K562 (cell line): ENCODE measurements at regions not wholly inside any gene's neighbourhood (a gene's known extent, or its start where the extent isn't known, plus 50 kb on each side); places are given as distances from the start of the nearest gene placed in this dataset.

Experiments used
- ATAC-seq: fragments of 200-7000 bp; cut with Tn5 transposase; 3 replicates; pipeline ENCODE4 v1.9.1; 2020; ENCODE audit warnings: moderate library complexity
- BruUV-seq: library from RNA; stranded (reverse); fragments of 400-500 nt; replicated peaks from 2 replicates; lab custom pipeline; 2021; lab: Mats Ljungman, UMichigan
- CTCF ChIA-PET: fragments of 300-600 bp; formaldehyde crosslinking; extraction: SDS; loops from one replicate; lab custom pipeline; 2021; ENCODE audit warnings: low intra/inter-chr PET ratio; lab: Yijun Ruan, JAX
- POLR2A ChIA-PET: fragments of 300-600, 350-650 bp; sonication (Branson Sonifier 250); formaldehyde crosslinking; extraction: SDS; loops from one replicate; lab custom pipeline; 2021; ENCODE audit warnings: antibody characterized with exemption, inconsistent platforms; lab: Yijun Ruan, JAX
- DNase-seq, 4 experiments: peaks; one replicate each; pipeline versions ENCODE4 v3.0.0 to v3.0.0-alpha.2; 2011 to 2018; ENCODE audit warnings: low spot score in 3 of 4, mixed read lengths in 3 of 4; ENCODE audit errors: extremely low read depth in 1 of 4
- FAIRE-seq: peaks from 2 replicates; lab custom pipeline; 2011; peaks lifted over from hg19 to GRCh38; lab: Jason Lieb, UNC
- H2AFZ ChIP-seq: 2 replicates; pipeline ENCODE4 v1.6.0; 2011; ENCODE audit warnings: low read depth, low read length, control low read depth, inconsistent platforms
- H3K27ac ChIP-seq: fragments of 200-600 bp; 3 replicates; pipeline ENCODE4 v1.8.0; 2011; ENCODE audit warnings: low read depth, mild to moderate bottlenecking, control low read depth, inconsistent platforms, low read length, moderate library complexity, mixed read lengths; ENCODE audit errors: extremely low read depth
- H3K27me3 ChIP-seq, 2 experiments: fragments of 300-600 bp in 1 of 2; 2 replicates in 1 of 2; 3 replicates in 1 of 2; pipeline versions ENCODE4 v1.6.0 to v1.8.0; 2011; ENCODE audit warnings: inconsistent platforms in 2 of 2, low read length in 2 of 2, mild to moderate bottlenecking in 1 of 2, mixed read lengths in 1 of 2, moderate library complexity in 1 of 2; ENCODE audit not compliant: control insufficient read depth in 2 of 2, insufficient read depth in 2 of 2
- H3K36me3 ChIP-seq: fragments of 300-600 bp; 3 replicates; pipeline ENCODE4 v1.8.0; 2011; ENCODE audit warnings: mild to moderate bottlenecking, low read length, inconsistent platforms; ENCODE audit not compliant: control insufficient read depth, insufficient read depth
- H3K4me1 ChIP-seq, 2 experiments: fragments of 200-600 bp in 1 of 2; replicated peaks in 1 of 2; 2 replicates in 1 of 2; 3 replicates in 1 of 2; pipeline versions ENCODE4 v1.5.1 to v1.8.0; 2011; ENCODE audit warnings: inconsistent platforms in 2 of 2, low read length in 2 of 2, mild to moderate bottlenecking in 1 of 2, mixed read lengths in 1 of 2, moderate library complexity in 1 of 2; ENCODE audit not compliant: control insufficient read depth in 2 of 2, insufficient read depth in 2 of 2
- H3K4me2 ChIP-seq: 2 replicates; pipeline ENCODE4 v1.6.1; 2011; ENCODE audit warnings: low read length, control low read depth, inconsistent platforms, mixed read lengths; ENCODE audit not compliant: insufficient read depth
- H3K4me3 ChIP-seq: fragments of 200-600 bp; sonication (generic), shearing (Covaris generic); 2 replicates; pipeline ENCODE4 v1.5.1; 2016; ENCODE audit warnings: control low read depth, inconsistent platforms
- H3K79me2 ChIP-seq: fragments of 200-600 bp; 3 replicates; pipeline ENCODE4 v1.8.0; 2011; ENCODE audit warnings: low read length, inconsistent platforms; ENCODE audit not compliant: control insufficient read depth, insufficient read depth
- H3K9ac ChIP-seq, 2 experiments: 2 replicates each; pipeline versions ENCODE4 v1.6.0 to v1.6.1; 2011; ENCODE audit warnings: low read depth in 2 of 2, low read length in 2 of 2, control low read depth in 1 of 2, inconsistent platforms in 1 of 2, mild to moderate bottlenecking in 1 of 2, mixed read lengths in 1 of 2; ENCODE audit not compliant: insufficient read depth in 1 of 2
- H3K9me1 ChIP-seq: one replicate; pipeline ENCODE4 v1.6.0; 2011; ENCODE audit warnings: inconsistent platforms, mild to moderate bottlenecking, low read length, moderate library complexity; ENCODE audit not compliant: control insufficient read depth, insufficient read depth
- H3K9me3 ChIP-seq: replicated peaks from 2 replicates; pipeline ENCODE4 v1.5.1; 2011; ENCODE audit warnings: low read depth, low read length, inconsistent platforms; ENCODE audit not compliant: control insufficient read depth, insufficient read depth
- H4K20me1 ChIP-seq: replicated peaks from 2 replicates; pipeline ENCODE4 v1.6.1; 2011; ENCODE audit warnings: low read length, inconsistent platforms, mixed read lengths; ENCODE audit not compliant: control insufficient read depth, insufficient read depth
- BRD4 ChIP-seq: fragments of 200-600 bp; sonication (generic); IDR thresholded peaks from 2 replicates; pipeline ENCODE4 v1.6.1; 2017; ENCODE audit warnings: inconsistent platforms
- CHD1 ChIP-seq: fragments of 200-600 bp; sonication (generic); IDR thresholded peaks from one replicate; pipeline ENCODE4 v1.6.1; 2012; ENCODE audit warnings: mild to moderate bottlenecking, moderate library complexity, low read length, inconsistent platforms
- CTCFL ChIP-seq: IDR thresholded peaks from 2 replicates; pipeline ENCODE4 v1.6.1; 2011; ENCODE audit warnings: borderline replicate concordance, low read depth, mild to moderate bottlenecking, moderate library complexity, low read length; ENCODE audit not compliant: insufficient read depth, poor library complexity, severe bottlenecking
- ETV1 ChIP-seq: fragments of 450-650 bp; conservative IDR thresholded peaks from 2 replicates; pipeline ENCODE4 v1.6.1; 2016; ENCODE audit warnings: missing genetic modification characterization, control low read depth, low read depth, missing compliant biosample characterization
- EZH2 ChIP-seq: IDR thresholded peaks from 2 replicates; pipeline ENCODE4 v1.6.1; 2012; ENCODE audit warnings: low read depth, mild to moderate bottlenecking, inconsistent platforms, low read length, borderline replicate concordance
- JUNB ChIP-seq: fragments of 450-650 bp; formaldehyde crosslinking; conservative IDR thresholded peaks from 2 replicates; pipeline ENCODE4 v1.4.0; 2020; ENCODE audit warnings: mild to moderate bottlenecking
- KAT8 ChIP-seq: fragments of 450-650 bp; IDR thresholded peaks from 2 replicates; pipeline ENCODE4 v1.6.1; 2016; ENCODE audit warnings: low read depth, mild to moderate bottlenecking
- KLF1 ChIP-seq: fragments of 450-650 bp; IDR thresholded peaks from 2 replicates; pipeline ENCODE4 v1.6.1; 2016; ENCODE audit warnings: missing genetic modification characterization, missing compliant biosample characterization
- SMAD3 ChIP-seq: fragments of 450-650 bp; formaldehyde crosslinking; conservative IDR thresholded peaks from 2 replicates; pipeline ENCODE4 v1.4.0; 2020; ENCODE audit warnings: mild to moderate bottlenecking
- YBX1 ChIP-seq: fragments of 450-650 bp; IDR thresholded peaks from 2 replicates; pipeline ENCODE4 v1.7.1; 2016; ENCODE audit warnings: mild to moderate bottlenecking
- ZBED1 ChIP-seq: IDR thresholded peaks from 2 replicates; pipeline ENCODE4 v1.6.1; 2014
- ZFPM2 ChIP-seq: fragments of 250-450 bp; sonication (Bioruptor Pico); IDR thresholded peaks from 2 replicates; pipeline ENCODE4 v1.5.1; 2022; ENCODE audit warnings: mild to moderate bottlenecking
- ZNF347 ChIP-seq: fragments of 450-650 bp; formaldehyde crosslinking; IDR thresholded peaks from 2 replicates; pipeline ENCODE4 v1.4.0; 2020; ENCODE audit warnings: low read depth, mild to moderate bottlenecking, moderate library complexity
- WGBS: fragments of 100-300 bp; shearing (Covaris generic); methylation state at CpG from one replicate; pipeline ENCODE4 v1.1.6; 2016; ENCODE audit warnings: low coverage, mixed read lengths; ENCODE audit not compliant: insufficient coverage; ENCODE audit errors: missing lambda C conversion rate; 5-methylcytosine and 5-hydroxymethylcytosine counted together
- in situ Hi-C: fragments of 300-500 bp; cut with MboI; formaldehyde crosslinking; loops from 4 replicates; pipeline ENCODE4 v1.15.0; 2018; ENCODE audit warnings: inconsistent platforms, mixed read lengths
- intact Hi-C: fragments of 100-400 bp; cut with micrococcal nuclease; formaldehyde crosslinking; loops from 2 replicates; pipeline ENCODE4 v1.14.2; 2022

- TF ChIP-seq CTCFL: no peak
These were observed 67.5 kb upstream of the MPPED2 start (continued) for GRCh38 chr11:30653606-30654005.

GRCh38 chr11:30652801-30653200, 66.6 kb upstream of the MPPED2 start:
- Histone ChIP-seq H3K79me2 (no peaks in the 10 kb centered on the region), H3K27ac (no peak overlapping the region)
- no peak for FAIRE-seq
- TF ChIP-seq BRD4 (no peak), EZH2 (no peak), YBX1 (no peak), CHD1 (no peak), ETV1 (tag) (no peak), ZBED1 (no peak), JUNB (CRISPR knock-in tag) (no peak), KAT8 (no peak), ZFPM2 (CRISPR knock-in tag) (no peak), SMAD3 (CRISPR knock-in tag) (no peak), ZNF347 (CRISPR knock-in tag) (no peak), KLF1 (tag) (no peak)
- TF ChIP-seq, all 486 proteins: peak for 0
- ATAC-seq: no peak
- BruUV-seq: no TSS peak
- Histone ChIP-seq H3K4me1 (no peaks in the 10 kb centered on the region), H3K9ac (no peak overlapping the region), H2AFZ (no peak overlapping the region), H3K36me3 (no peaks in the 10 kb centered on the region), H3K27me3 (no peaks in the 10 kb centered on the region), H3K4me3 (no peak overlapping the region), H4K20me1 (no peaks in the 10 kb centered on the region), H3K4me2 (no peak overlapping the region), H3K9me1 (no peaks in the 10 kb centered on the region), H3K9me3 (no peaks in the 10 kb centered on the region)
- 10% methylated on average over 2 of the region's 2 CpGs for WGBS
- no peak for DNase-seq
- ChIA-PET POLR2A (no interaction called here), CTCF (no interaction called here)
- in situ Hi-C loops: no loop called here
- intact Hi-C loops: no loop called here
